HCT116 (cell line): ENCODE measurements at regions not wholly inside any gene's neighbourhood (a gene's known extent, or its start where the extent isn't known, plus 50 kb on each side); places are given as distances from the start of the nearest gene placed in this dataset.

Experiments used
- ATAC-seq: fragments of 200-7000 bp; cut with Tn5 transposase; 2 replicates; pipeline ENCODE4 v1.9.1; 2020; ENCODE audit warnings: mild to moderate bottlenecking, moderate library complexity
- BruUV-seq: library from RNA; stranded (reverse); fragments of 400-500 nt; replicated peaks from 2 replicates; lab custom pipeline; 2021; lab: Mats Ljungman, UMichigan
- CTCF ChIA-PET: fragments of 300-600 bp; sonication (Branson Sonifier 250); formaldehyde crosslinking; loops from one replicate; lab custom pipeline; 2021; ENCODE audit warnings: antibody characterized with exemption; lab: Charles Lee
- POLR2A ChIA-PET: fragments of 300-600, 350-600 bp; sonication (Branson Sonifier 250); formaldehyde crosslinking; loops from one replicate; lab custom pipeline; 2021; ENCODE audit warnings: antibody characterized with exemption; lab: Charles Lee
- RAD21 ChIA-PET, 2 experiments: fragments of 300-600 bp; sonication (Branson Sonifier 250); formaldehyde crosslinking; loops; one replicate each; lab custom pipeline; 2023; ENCODE audit warnings: low total read pairs in 2 of 2; ENCODE audit not compliant: uncharacterized antibody in 2 of 2, unreplicated experiment in 2 of 2, low non-redundant PET in 1 of 2; lab: Charles Lee
- DNase-seq: peaks from one replicate; pipeline ENCODE4 v3.0.0-alpha.2; 2010; ENCODE audit warnings: low read depth, low spot score
- H2AFZ ChIP-seq: fragments of 200-600 bp; shearing (Covaris generic), sonication (generic); 2 replicates; pipeline ENCODE4 v1.6.1; 2017; ENCODE audit warnings: low read depth, mixed run types, mixed read lengths, antibody characterized with exemption, low read length; ENCODE audit not compliant: poor library complexity, severe bottlenecking
- H3K27ac ChIP-seq: 2 replicates; pipeline ENCODE4 v1.5.1; 2012; ENCODE audit warnings: low read depth, low read length
- H3K27me3 ChIP-seq: fragments of 200-600 bp; sonication (generic); 2 replicates; pipeline ENCODE4 v1.6.1; 2016; ENCODE audit warnings: mixed run types, low read length, mixed read lengths; ENCODE audit not compliant: insufficient read depth
- H3K36me3 ChIP-seq, 2 experiments: fragments of 200-500 bp in 1 of 2; fragments of 200-600 bp in 1 of 2; sonication (Bioruptor generic) in 1 of 2; sonication (generic) in 1 of 2; 2 replicates each; pipeline versions ENCODE4 v1.5.1 to v1.6.1; 2014 to 2016; ENCODE audit warnings: low read length in 2 of 2, inconsistent platforms in 1 of 2, mixed read lengths in 1 of 2, mixed run types in 1 of 2; ENCODE audit not compliant: insufficient read depth in 2 of 2, control insufficient read depth in 1 of 2
- H3K4me1 ChIP-seq, 2 experiments: fragments of 200-600 bp in 1 of 2; sonication (generic) in 1 of 2; 2 replicates each; pipeline versions ENCODE4 v1.5.1 to v1.6.1; 2012 to 2017; ENCODE audit warnings: low read length in 2 of 2, inconsistent platforms in 1 of 2, mild to moderate bottlenecking in 1 of 2, mixed read lengths in 1 of 2, mixed run types in 1 of 2, moderate library complexity in 1 of 2; ENCODE audit not compliant: insufficient read depth in 2 of 2, control insufficient read depth in 1 of 2
- H3K4me2 ChIP-seq: fragments of 200-600 bp; sonication (generic); 2 replicates; pipeline ENCODE4 v1.6.1; 2017; ENCODE audit warnings: mixed run types, low read length, mixed read lengths
- H3K4me3 ChIP-seq, 2 experiments: fragments of 200-600 bp in 1 of 2; sonication (generic) in 1 of 2; replicated peaks in 1 of 2; 2 replicates each; pipeline ENCODE4 v1.5.1; 2011 to 2016; ENCODE audit warnings: low read length in 2 of 2, control low read depth in 1 of 2, low read depth in 1 of 2, mild to moderate bottlenecking in 1 of 2, mixed read lengths in 1 of 2, mixed run types in 1 of 2
- H3K79me2 ChIP-seq: fragments of 200-600 bp; sonication (generic); 2 replicates; pipeline ENCODE4 v1.6.1; 2017; ENCODE audit warnings: mild to moderate bottlenecking, mixed run types, low read length, moderate library complexity, mixed read lengths; ENCODE audit not compliant: insufficient read depth
- H3K9ac ChIP-seq: fragments of 200-600 bp; sonication (generic); 2 replicates; pipeline ENCODE4 v1.6.1; 2016; ENCODE audit warnings: low read length, mixed read lengths
- H3K9me2 ChIP-seq: fragments of 200-600 bp; sonication (generic), shearing (Covaris generic); 2 replicates; pipeline ENCODE4 v1.6.1; 2017; ENCODE audit warnings: mixed run types, mild to moderate bottlenecking, moderate library complexity; ENCODE audit not compliant: insufficient read depth
- H3K9me3 ChIP-seq, 2 experiments: fragments of 200-500 bp in 1 of 2; fragments of 200-600 bp in 1 of 2; sonication (Bioruptor generic) in 1 of 2; sonication (generic) in 1 of 2; 2 replicates each; pipeline ENCODE4 v1.6.1; 2014 to 2017; ENCODE audit warnings: low read length in 2 of 2, mixed read lengths in 2 of 2, inconsistent platforms in 1 of 2, low read depth in 1 of 2, mild to moderate bottlenecking in 1 of 2, mixed run types in 1 of 2, moderate library complexity in 1 of 2; ENCODE audit not compliant: control insufficient read depth in 1 of 2, insufficient read depth in 1 of 2
- H4K20me1 ChIP-seq: fragments of 200-600 bp; sonication (generic), shearing (Covaris generic); 2 replicates; pipeline ENCODE4 v1.6.1; 2017; ENCODE audit warnings: mixed run types, mild to moderate bottlenecking, moderate library complexity; ENCODE audit not compliant: insufficient read depth
- CEBPB ChIP-seq: IDR thresholded peaks from 2 replicates; pipeline ENCODE4 v1.6.1; 2012; ENCODE audit warnings: low read depth
- EGR1 ChIP-seq: IDR thresholded peaks from 2 replicates; pipeline ENCODE4 v1.6.1; 2012; ENCODE audit warnings: low read depth
- EZH2 ChIP-seq: fragments of 200-600 bp; sonication (generic); IDR thresholded peaks from 2 replicates; pipeline ENCODE4 v1.6.1; 2017; ENCODE audit warnings: antibody characterized with exemption, mixed run types
- EZH2phosphoT487 ChIP-seq: fragments of 200-600 bp; IDR thresholded peaks from 2 replicates; pipeline ENCODE4 v1.6.1; 2018; ENCODE audit warnings: antibody characterized with exemption, borderline replicate concordance
- FOSL1 ChIP-seq: IDR thresholded peaks from 2 replicates; pipeline ENCODE4 v1.6.1; 2012; ENCODE audit warnings: low read depth
- JUND ChIP-seq: IDR thresholded peaks from 2 replicates; pipeline ENCODE4 v1.6.1; 2012
- POLR2AphosphoS5 ChIP-seq: IDR thresholded peaks from 2 replicates; pipeline ENCODE4 v1.6.1; 2011; ENCODE audit warnings: mild to moderate bottlenecking, low read depth, low read length, moderate library complexity
- SIN3A ChIP-seq: IDR thresholded peaks from 2 replicates; pipeline ENCODE4 v1.6.1; 2012; ENCODE audit warnings: low read depth
- SP1 ChIP-seq: IDR thresholded peaks from 2 replicates; pipeline ENCODE4 v1.6.1; 2012; ENCODE audit warnings: low read depth
- YY1 ChIP-seq: IDR thresholded peaks from 2 replicates; pipeline ENCODE4 v1.6.1; 2011; ENCODE audit warnings: low read length, low read depth, moderate library complexity, mild to moderate bottlenecking; ENCODE audit not compliant: insufficient replicate concordance; ENCODE audit errors: extremely low read depth
- ZFX ChIP-seq: fragments of 450-650 bp; IDR thresholded peaks from 2 replicates; pipeline ENCODE4 v1.6.1; 2017
- intact Hi-C: fragments of 100-400 bp; cut with micrococcal nuclease; formaldehyde crosslinking; loops from 2 replicates; pipeline ENCODE4 v1.10.0; 2022
- TF ChIP-seq, protein P1 (sequence below): IDR thresholded peaks from 2 replicates; pipeline ENCODE4 v1.6.1; 2011; ENCODE audit warnings: mild to moderate bottlenecking, low read length, moderate library complexity; ENCODE audit not compliant: insufficient replicate concordance; ENCODE audit errors: extremely low read depth
- TF ChIP-seq, protein P2 (sequence below), 3 experiments: fragments of 200-600 bp in 1 of 3; sonication (generic) in 1 of 3; IDR thresholded peaks in 2 of 3; conservative IDR thresholded peaks in 1 of 3; 2 replicates each; pipeline ENCODE4 v1.5.1; 2012 to 2017; ENCODE audit warnings: low read depth in 2 of 3, low read length in 2 of 3, antibody characterized with exemption in 1 of 3, borderline replicate concordance in 1 of 3, control low read depth in 1 of 3, mild to moderate bottlenecking in 1 of 3, mixed read lengths in 1 of 3, mixed run types in 1 of 3, moderate library complexity in 1 of 3; ENCODE audit not compliant: insufficient read depth in 1 of 3
- TF ChIP-seq, protein P3 (sequence below): IDR thresholded peaks from 2 replicates; pipeline ENCODE4 v1.6.1; 2012; ENCODE audit warnings: low read depth
- TF ChIP-seq, protein P4 (sequence below): IDR thresholded peaks from 2 replicates; pipeline ENCODE4 v1.6.1; 2012

DNA sequence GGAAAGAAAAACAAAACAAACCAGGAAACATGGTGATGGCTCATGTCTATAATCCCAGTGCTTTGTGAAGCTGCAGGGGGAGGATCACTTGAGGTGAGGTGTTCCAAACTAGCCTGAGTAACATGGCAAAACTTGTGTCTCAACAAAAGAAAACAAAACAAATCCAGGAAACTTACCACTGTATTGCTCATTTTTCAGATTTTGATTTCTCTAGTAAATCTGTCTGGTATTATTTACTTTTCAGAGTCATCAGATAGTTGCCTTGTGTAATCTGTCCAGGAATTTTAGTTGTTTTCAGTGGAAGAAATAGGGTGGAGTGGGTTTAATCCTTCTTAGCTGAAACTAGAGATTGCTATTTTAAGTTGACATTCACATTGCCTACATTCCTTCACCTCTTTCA, 91.8 kb upstream of the ALCAM start (continued):
- TF ChIP-seq, protein P1, sequence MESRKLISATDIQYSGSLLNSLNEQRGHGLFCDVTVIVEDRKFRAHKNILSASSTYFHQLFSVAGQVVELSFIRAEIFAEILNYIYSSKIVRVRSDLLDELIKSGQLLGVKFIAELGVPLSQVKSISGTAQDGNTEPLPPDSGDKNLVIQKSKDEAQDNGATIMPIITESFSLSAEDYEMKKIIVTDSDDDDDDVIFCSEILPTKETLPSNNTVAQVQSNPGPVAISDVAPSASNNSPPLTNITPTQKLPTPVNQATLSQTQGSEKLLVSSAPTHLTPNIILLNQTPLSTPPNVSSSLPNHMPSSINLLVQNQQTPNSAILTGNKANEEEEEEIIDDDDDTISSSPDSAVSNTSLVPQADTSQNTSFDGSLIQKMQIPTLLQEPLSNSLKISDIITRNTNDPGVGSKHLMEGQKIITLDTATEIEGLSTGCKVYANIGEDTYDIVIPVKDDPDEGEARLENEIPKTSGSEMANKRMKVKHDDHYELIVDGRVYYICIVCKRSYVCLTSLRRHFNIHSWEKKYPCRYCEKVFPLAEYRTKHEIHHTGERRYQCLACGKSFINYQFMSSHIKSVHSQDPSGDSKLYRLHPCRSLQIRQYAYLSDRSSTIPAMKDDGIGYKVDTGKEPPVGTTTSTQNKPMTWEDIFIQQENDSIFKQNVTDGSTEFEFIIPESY: no peak
- TF ChIP-seq, protein P2, sequence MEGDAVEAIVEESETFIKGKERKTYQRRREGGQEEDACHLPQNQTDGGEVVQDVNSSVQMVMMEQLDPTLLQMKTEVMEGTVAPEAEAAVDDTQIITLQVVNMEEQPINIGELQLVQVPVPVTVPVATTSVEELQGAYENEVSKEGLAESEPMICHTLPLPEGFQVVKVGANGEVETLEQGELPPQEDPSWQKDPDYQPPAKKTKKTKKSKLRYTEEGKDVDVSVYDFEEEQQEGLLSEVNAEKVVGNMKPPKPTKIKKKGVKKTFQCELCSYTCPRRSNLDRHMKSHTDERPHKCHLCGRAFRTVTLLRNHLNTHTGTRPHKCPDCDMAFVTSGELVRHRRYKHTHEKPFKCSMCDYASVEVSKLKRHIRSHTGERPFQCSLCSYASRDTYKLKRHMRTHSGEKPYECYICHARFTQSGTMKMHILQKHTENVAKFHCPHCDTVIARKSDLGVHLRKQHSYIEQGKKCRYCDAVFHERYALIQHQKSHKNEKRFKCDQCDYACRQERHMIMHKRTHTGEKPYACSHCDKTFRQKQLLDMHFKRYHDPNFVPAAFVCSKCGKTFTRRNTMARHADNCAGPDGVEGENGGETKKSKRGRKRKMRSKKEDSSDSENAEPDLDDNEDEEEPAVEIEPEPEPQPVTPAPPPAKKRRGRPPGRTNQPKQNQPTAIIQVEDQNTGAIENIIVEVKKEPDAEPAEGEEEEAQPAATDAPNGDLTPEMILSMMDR (IDR thresholded peaks at IDR 0.05 in 2 of 3, conservative IDR thresholded peaks at IDR 0.05 in 1 of 3; ENCODE audit: borderline replicate concordance in 1 of 3, insufficient read depth in 1 of 3, low read depth in 2 of 3, low read length in 2 of 3): no peak
- TF ChIP-seq POLR2AphosphoS5 (no peak), FOSL1 (no peak), JUND (no peak), CEBPB (no peak), SIN3A (no peak), EZH2phosphoT487 (no peak), ZFX (no peak)
- TF ChIP-seq, all 23 proteins: peak for 0

DNA sequence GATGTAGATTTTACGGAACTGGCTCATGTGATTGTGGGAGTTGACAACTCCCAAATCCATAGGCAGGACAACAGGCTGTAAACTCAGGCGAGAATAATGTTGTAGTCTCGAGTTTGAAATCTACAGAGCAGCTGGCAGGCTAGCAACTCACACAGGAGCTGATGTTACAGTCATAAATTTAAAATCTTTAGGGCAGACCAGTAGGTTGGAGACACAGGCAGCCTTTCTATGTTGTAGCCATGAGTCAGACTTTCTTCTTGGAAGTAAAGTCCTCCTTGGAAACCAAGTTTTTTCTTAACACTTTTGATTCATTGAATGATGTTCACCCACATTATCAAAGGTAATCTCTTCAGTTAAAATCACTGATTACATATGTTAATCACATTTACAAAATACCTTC, 89.1 kb upstream of the ALCAM start:
- H2AFZ ChIP-seq: no peak overlapping the region
- CTCF ChIA-PET: no interaction called here
- RAD21 ChIA-PET: no interaction called here
- H4K20me1 ChIP-seq: no peaks in the 10 kb centered on the region
- no peaks in the 10 kb centered on the region for H3K9me2 ChIP-seq
- DNase-seq: no peak
- H3K4me2 ChIP-seq: no peak overlapping the region
- H3K79me2 ChIP-seq: no peaks in the 10 kb centered on the region
- no peak for TF ChIP-seq EGR1
- TF ChIP-seq SIN3A: no peak
- TF ChIP-seq, protein P3, sequence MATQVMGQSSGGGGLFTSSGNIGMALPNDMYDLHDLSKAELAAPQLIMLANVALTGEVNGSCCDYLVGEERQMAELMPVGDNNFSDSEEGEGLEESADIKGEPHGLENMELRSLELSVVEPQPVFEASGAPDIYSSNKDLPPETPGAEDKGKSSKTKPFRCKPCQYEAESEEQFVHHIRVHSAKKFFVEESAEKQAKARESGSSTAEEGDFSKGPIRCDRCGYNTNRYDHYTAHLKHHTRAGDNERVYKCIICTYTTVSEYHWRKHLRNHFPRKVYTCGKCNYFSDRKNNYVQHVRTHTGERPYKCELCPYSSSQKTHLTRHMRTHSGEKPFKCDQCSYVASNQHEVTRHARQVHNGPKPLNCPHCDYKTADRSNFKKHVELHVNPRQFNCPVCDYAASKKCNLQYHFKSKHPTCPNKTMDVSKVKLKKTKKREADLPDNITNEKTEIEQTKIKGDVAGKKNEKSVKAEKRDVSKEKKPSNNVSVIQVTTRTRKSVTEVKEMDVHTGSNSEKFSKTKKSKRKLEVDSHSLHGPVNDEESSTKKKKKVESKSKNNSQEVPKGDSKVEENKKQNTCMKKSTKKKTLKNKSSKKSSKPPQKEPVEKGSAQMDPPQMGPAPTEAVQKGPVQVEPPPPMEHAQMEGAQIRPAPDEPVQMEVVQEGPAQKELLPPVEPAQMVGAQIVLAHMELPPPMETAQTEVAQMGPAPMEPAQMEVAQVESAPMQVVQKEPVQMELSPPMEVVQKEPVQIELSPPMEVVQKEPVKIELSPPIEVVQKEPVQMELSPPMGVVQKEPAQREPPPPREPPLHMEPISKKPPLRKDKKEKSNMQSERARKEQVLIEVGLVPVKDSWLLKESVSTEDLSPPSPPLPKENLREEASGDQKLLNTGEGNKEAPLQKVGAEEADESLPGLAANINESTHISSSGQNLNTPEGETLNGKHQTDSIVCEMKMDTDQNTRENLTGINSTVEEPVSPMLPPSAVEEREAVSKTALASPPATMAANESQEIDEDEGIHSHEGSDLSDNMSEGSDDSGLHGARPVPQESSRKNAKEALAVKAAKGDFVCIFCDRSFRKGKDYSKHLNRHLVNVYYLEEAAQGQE: no peak
- TF ChIP-seq SP1: no peak
- TF ChIP-seq, protein P1: no peak
- TF ChIP-seq, protein P4, sequence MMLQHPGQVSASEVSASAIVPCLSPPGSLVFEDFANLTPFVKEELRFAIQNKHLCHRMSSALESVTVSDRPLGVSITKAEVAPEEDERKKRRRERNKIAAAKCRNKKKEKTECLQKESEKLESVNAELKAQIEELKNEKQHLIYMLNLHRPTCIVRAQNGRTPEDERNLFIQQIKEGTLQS: no peak
- TF ChIP-seq YY1: no peak
- no peak for TF ChIP-seq JUND
- TF ChIP-seq FOSL1: no peak
- TF ChIP-seq EZH2: no peak
- H3K4me1 ChIP-seq: no peaks in the 10 kb centered on the region
- ATAC-seq: no peak
- intact Hi-C loops: no loop called here
- no peaks in the 10 kb centered on the region for H3K27me3 ChIP-seq
- H3K4me3 ChIP-seq: no peak overlapping the region
- no peaks in the 10 kb centered on the region for H3K9me3 ChIP-seq
- POLR2A ChIA-PET: no interaction called here
- no TSS peak for BruUV-seq
- H3K27ac ChIP-seq: no peak overlapping the region
- H3K36me3 ChIP-seq: no peaks in the 10 kb centered on the region
- H3K9ac ChIP-seq: no peak overlapping the region
